ENCODE measurements at regions not wholly inside any gene's neighbourhood (a gene's known extent, or its start where the extent isn't known, plus 50 kb on each side); places are given as distances from the start of the nearest gene placed in this dataset.

- Histone ChIP-seq H4K20me1 (ENCODE audit: insufficient read depth, low read length, poor library complexity, severe bottlenecking) (no peaks in the 10 kb centered on the region), H3K9me3 (ENCODE audit: insufficient read depth, low read depth, low read length) (no peaks in the 10 kb centered on the region), H2AFZ (ENCODE audit: low read length) (no peak overlapping the region), H3K9ac (ENCODE audit: low read depth, low read length, poor library complexity, severe bottlenecking) (no peak overlapping the region), H3F3A (ENCODE audit: low read depth) (0 out of 2 replicates have a peak, but pooled peaks cover 2% of the 10 kb centered on the region), H3K27me3 (ENCODE audit: insufficient read depth, low read length, poor library complexity, severe bottlenecking) (no peaks in the 10 kb centered on the region), H3K4me1 (ENCODE audit: insufficient read depth, low read length, poor library complexity, severe bottlenecking) (no peaks in the 10 kb centered on the region), H3K4me3 (ENCODE audit: low read length, poor library complexity, severe bottlenecking) (no peak overlapping the region), H3K4me2 (ENCODE audit: low read depth, low read length, poor library complexity, severe bottlenecking) (no peak overlapping the region), H3K36me3 (ENCODE audit: insufficient read depth, low read length) (no peaks in the 10 kb centered on the region), H3K9me2 (replicated peaks; ENCODE audit: low read depth, low read length) (no peaks in the 10 kb centered on the region), H3K79me2 (ENCODE audit: insufficient read depth, low read length) (no peaks in the 10 kb centered on the region)
- TF ChIP-seq CTCF (conservative IDR thresholded peaks at IDR 0.05; ENCODE audit: low read length) = no peak
- TF ChIP-seq EZH2phosphoT487 (IDR thresholded peaks at IDR 0.05; ENCODE audit: borderline replicate concordance) = no peak
Observed at GRCh38 chr4:116636917-116637316, 448.5 kb downstream of the TRAM1L1 start.

DNA sequence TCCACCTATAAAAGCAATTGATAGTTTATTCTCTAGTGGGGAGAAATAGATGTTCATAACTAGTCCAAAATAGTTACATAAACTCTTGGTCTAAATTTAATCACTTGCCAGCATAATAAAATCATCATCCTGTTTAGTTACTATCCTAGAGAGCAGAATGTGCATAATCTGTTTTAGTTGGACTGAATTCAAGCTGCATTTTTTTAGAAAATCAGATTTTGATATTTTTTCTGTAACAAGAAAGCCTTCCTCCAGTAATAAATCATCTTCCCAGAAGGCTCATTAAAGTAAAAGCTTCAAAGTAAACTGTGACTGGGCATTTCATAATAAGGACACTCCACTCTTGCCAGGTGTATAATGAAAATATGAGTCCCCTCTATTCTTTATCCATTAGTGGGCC is 453.1 kb downstream of the TRAM1L1 start:
- TF ChIP-seq EZH2phosphoT487 (IDR thresholded peaks at IDR 0.05; ENCODE audit: borderline replicate concordance) = no peak
- no peak for TF ChIP-seq CTCF (conservative IDR thresholded peaks at IDR 0.05; ENCODE audit: low read length)
- Histone ChIP-seq H3K9me2 (replicated peaks; ENCODE audit: low read depth, low read length) (no peaks in the 10 kb centered on the region), H3K4me2 (ENCODE audit: low read depth, low read length, poor library complexity, severe bottlenecking) (no peak overlapping the region), H3K4me1 (ENCODE audit: insufficient read depth, low read length, poor library complexity, severe bottlenecking) (peaks cover 3% of the 10 kb centered on the region), H3K9ac (ENCODE audit: low read depth, low read length, poor library complexity, severe bottlenecking) (no peak overlapping the region), H3K27me3 (ENCODE audit: insufficient read depth, low read length, poor library complexity, severe bottlenecking) (no peaks in the 10 kb centered on the region), H3F3A (ENCODE audit: low read depth) (0 out of 2 replicates have a peak, but pooled peaks cover 2% of the 10 kb centered on the region), H4K20me1 (ENCODE audit: insufficient read depth, low read length, poor library complexity, severe bottlenecking) (no peaks in the 10 kb centered on the region), H2AFZ (ENCODE audit: low read length) (no peak overlapping the region), H3K9me3 (ENCODE audit: insufficient read depth, low read depth, low read length) (no peaks in the 10 kb centered on the region), H3K36me3 (ENCODE audit: insufficient read depth, low read length) (no peaks in the 10 kb centered on the region), H3K4me3 (ENCODE audit: low read length, poor library complexity, severe bottlenecking) (no peak overlapping the region), H3K79me2 (ENCODE audit: insufficient read depth, low read length) (no peaks in the 10 kb centered on the region)

GRCh38 chr4:116628598-116628997 is 456.8 kb downstream of the TRAM1L1 start:
- Histone ChIP-seq H3F3A (ENCODE audit: low read depth) (no peaks in the 10 kb centered on the region), H3K79me2 (ENCODE audit: insufficient read depth, low read length) (no peaks in the 10 kb centered on the region), H2AFZ (ENCODE audit: low read length) (no peak overlapping the region), H3K4me3 (ENCODE audit: low read length, poor library complexity, severe bottlenecking) (no peak overlapping the region), H3K9me3 (ENCODE audit: insufficient read depth, low read depth, low read length) (no peaks in the 10 kb centered on the region), H3K27me3 (ENCODE audit: insufficient read depth, low read length, poor library complexity, severe bottlenecking) (no peaks in the 10 kb centered on the region), H4K20me1 (ENCODE audit: insufficient read depth, low read length, poor library complexity, severe bottlenecking) (no peaks in the 10 kb centered on the region), H3K9me2 (replicated peaks; ENCODE audit: low read depth, low read length) (no peaks in the 10 kb centered on the region), H3K4me1 (ENCODE audit: insufficient read depth, low read length, poor library complexity, severe bottlenecking) (peaks cover 5% of the 10 kb centered on the region), H3K9ac (ENCODE audit: low read depth, low read length, poor library complexity, severe bottlenecking) (no peak overlapping the region), H3K4me2 (ENCODE audit: low read depth, low read length, poor library complexity, severe bottlenecking) (no peak overlapping the region), H3K36me3 (ENCODE audit: insufficient read depth, low read length) (no peaks in the 10 kb centered on the region)
- TF ChIP-seq CTCF (conservative IDR thresholded peaks at IDR 0.05; ENCODE audit: low read length) (no peak), EZH2phosphoT487 (IDR thresholded peaks at IDR 0.05; ENCODE audit: borderline replicate concordance) (no peak)
